GM23338 (cell line): ENCODE measurements at regions not wholly inside any gene's neighbourhood (a gene's known extent, or its start where the extent isn't known, plus 50 kb on each side); places are given as distances from the start of the nearest gene placed in this dataset.

ENCODE experiments used
- CREB1 ChIP-seq: fragments of 250-450 bp; sonication (Bioruptor Pico); IDR thresholded peaks from 2 replicates; pipeline ENCODE4 v1.5.0; 2020; ENCODE audit warnings: low read depth, mild to moderate bottlenecking, moderate library complexity
- CTCF ChIP-seq, 2 experiments: fragments of 200-600 bp in 1 of 2; sonication (generic) in 1 of 2; conservative IDR thresholded peaks; 2 replicates each; pipeline versions ENCODE4 v1.5.1 to v1.6.1; 2016 to 2017; ENCODE audit warnings: antibody characterized with exemption in 2 of 2, low read depth in 2 of 2, mild to moderate bottlenecking in 2 of 2, moderate library complexity in 1 of 2
- EZH2 ChIP-seq: fragments of 200-600 bp; sonication (generic); IDR thresholded peaks from one replicate; pipeline ENCODE4 v1.8.0; 2017; ENCODE audit warnings: antibody characterized with exemption, mild to moderate bottlenecking, low read depth; ENCODE audit not compliant: unreplicated experiment
- EZH2phosphoT487 ChIP-seq: fragments of 200-600 bp; sonication (generic); IDR thresholded peaks from one replicate; pipeline ENCODE4 v1.8.1; 2018; ENCODE audit warnings: antibody characterized with exemption; ENCODE audit not compliant: unreplicated experiment
- JUNB ChIP-seq: IDR thresholded peaks from one replicate; pipeline ENCODE4 v1.6.1; 2016; ENCODE audit warnings: antibody characterized with exemption; ENCODE audit not compliant: unreplicated experiment
- NANOG ChIP-seq: IDR thresholded peaks from 2 replicates; pipeline ENCODE4 v1.6.1; 2016; ENCODE audit warnings: antibody characterized with exemption, borderline replicate concordance
- POLR2AphosphoS5 ChIP-seq: IDR thresholded peaks from 2 replicates; pipeline ENCODE4 v1.6.1; 2016; ENCODE audit warnings: antibody characterized with exemption, low read depth
- REST ChIP-seq: IDR thresholded peaks from one replicate; pipeline ENCODE4 v1.6.1; 2018; ENCODE audit warnings: antibody characterized with exemption; ENCODE audit not compliant: unreplicated experiment
- STAT1 ChIP-seq: IDR thresholded peaks from one replicate; pipeline ENCODE4 v1.6.1; 2016; ENCODE audit warnings: antibody characterized with exemption; ENCODE audit not compliant: unreplicated experiment

- TF ChIP-seq CREB1 (CRISPR knock-in tag) (no peak), CTCF (conservative IDR thresholded peaks at IDR 0.05; ENCODE audit: low read depth in 2 of 2) (no peak), POLR2AphosphoS5 (no peak), REST (no peak), NANOG (no peak), EZH2phosphoT487 (no peak), EZH2 (no peak), JUNB (no peak), STAT1 (no peak)
These were observed 387.0 kb downstream of the RPS29 start for GRCh38 chr14:49199159-49199558.
